ENCODE measurements at regions not wholly inside any gene's neighbourhood (a gene's known extent, or its start where the extent isn't known, plus 50 kb on each side); places are given as distances from the start of the nearest gene placed in this dataset.

DNA sequence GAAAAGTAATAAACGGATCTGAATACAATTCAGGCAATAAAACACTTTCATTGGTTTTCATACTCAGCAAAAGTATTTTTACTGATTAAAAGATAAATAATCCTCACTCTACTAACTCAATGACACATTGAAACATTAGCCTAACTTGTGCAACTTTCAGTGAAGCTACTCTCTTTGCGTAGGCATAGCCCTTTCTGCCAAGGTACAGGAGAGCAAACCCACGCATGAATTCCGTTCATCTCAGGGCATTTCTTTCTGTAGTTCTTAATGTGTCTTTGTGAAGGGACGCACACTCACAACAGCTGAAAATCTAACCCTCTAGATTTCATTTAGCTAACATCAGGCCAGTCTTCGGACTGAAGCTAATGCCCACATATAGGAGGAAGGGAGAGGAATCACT, 66.4 kb upstream of the TLE1 start:
- TF ChIP-seq, protein P1, sequence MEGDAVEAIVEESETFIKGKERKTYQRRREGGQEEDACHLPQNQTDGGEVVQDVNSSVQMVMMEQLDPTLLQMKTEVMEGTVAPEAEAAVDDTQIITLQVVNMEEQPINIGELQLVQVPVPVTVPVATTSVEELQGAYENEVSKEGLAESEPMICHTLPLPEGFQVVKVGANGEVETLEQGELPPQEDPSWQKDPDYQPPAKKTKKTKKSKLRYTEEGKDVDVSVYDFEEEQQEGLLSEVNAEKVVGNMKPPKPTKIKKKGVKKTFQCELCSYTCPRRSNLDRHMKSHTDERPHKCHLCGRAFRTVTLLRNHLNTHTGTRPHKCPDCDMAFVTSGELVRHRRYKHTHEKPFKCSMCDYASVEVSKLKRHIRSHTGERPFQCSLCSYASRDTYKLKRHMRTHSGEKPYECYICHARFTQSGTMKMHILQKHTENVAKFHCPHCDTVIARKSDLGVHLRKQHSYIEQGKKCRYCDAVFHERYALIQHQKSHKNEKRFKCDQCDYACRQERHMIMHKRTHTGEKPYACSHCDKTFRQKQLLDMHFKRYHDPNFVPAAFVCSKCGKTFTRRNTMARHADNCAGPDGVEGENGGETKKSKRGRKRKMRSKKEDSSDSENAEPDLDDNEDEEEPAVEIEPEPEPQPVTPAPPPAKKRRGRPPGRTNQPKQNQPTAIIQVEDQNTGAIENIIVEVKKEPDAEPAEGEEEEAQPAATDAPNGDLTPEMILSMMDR (IDR thresholded peaks at IDR 0.05): no peak
- no peak for TF ChIP-seq POLR2A (IDR thresholded peaks at IDR 0.05)
